GM18873 (cell line): ENCODE measurements at regions not wholly inside any gene's neighbourhood (a gene's known extent, or its start where the extent isn't known, plus 50 kb on each side); places are given as distances from the start of the nearest gene placed in this dataset.

Source experiments
- ATAC-seq: cut with Tn5 transposase; IDR thresholded peaks from one replicate; pipeline ENCODE4 v1.9.1; 2021; ENCODE audit warnings: mild to moderate bottlenecking, moderate library complexity, moderate number of reproducible peaks; ENCODE audit not compliant: unreplicated experiment, low FRiP score

- ATAC-seq: no peak
These were observed 873.0 kb downstream of the SORCS3 start for GRCh38 chr10:105514106-105514505.

GRCh38 chr10:105509517-105509916 lies 868.4 kb downstream of the SORCS3 start:
- no peak for ATAC-seq

GRCh38 chr10:105506262-105506661 lies 865.2 kb downstream of the SORCS3 start:
- ATAC-seq: no peak

- ATAC-seq: no peak
These were observed 862.6 kb downstream of the SORCS3 start for GRCh38 chr10:105503714-105504113.

- no peak for ATAC-seq
These were observed 861.0 kb downstream of the SORCS3 start for GRCh38 chr10:105502058-105502457.

- no peak for ATAC-seq
These were observed 853.9 kb downstream of the SORCS3 start for GRCh38 chr10:105494944-105495343.

- no peak for ATAC-seq
These were observed 853.2 kb downstream of the SORCS3 start for GRCh38 chr10:105494303-105494702.

GRCh38 chr10:105473170-105473569 lies 832.1 kb downstream of the SORCS3 start:
- no peak for ATAC-seq

GRCh38 chr10:105468759-105469158 lies 827.7 kb downstream of the SORCS3 start:
- no peak for ATAC-seq

GRCh38 chr10:105466521-105466920 lies 825.4 kb downstream of the SORCS3 start:
- ATAC-seq: no peak

GRCh38 chr10:105434970-105435369 lies 793.9 kb downstream of the SORCS3 start:
- ATAC-seq: no peak

GRCh38 chr10:105413997-105414396 lies 772.9 kb downstream of the SORCS3 start:
- no peak for ATAC-seq

GRCh38 chr10:105409370-105409769 lies 768.3 kb downstream of the SORCS3 start:
- no peak for ATAC-seq

GRCh38 chr10:105406488-105406887 lies 765.4 kb downstream of the SORCS3 start:
- no peak for ATAC-seq

- ATAC-seq: no peak
These were observed 757.1 kb downstream of the SORCS3 start for GRCh38 chr10:105398202-105398601.

- ATAC-seq: no peak
These were observed 750.7 kb downstream of the SORCS3 start for GRCh38 chr10:105391670-105392351.

- no peak for ATAC-seq
These were observed 746.9 kb downstream of the SORCS3 start for GRCh38 chr10:105387971-105388370.

GRCh38 chr10:105383978-105384377 lies 742.9 kb downstream of the SORCS3 start:
- no peak for ATAC-seq

GRCh38 chr10:105370692-105371091 lies 729.6 kb downstream of the SORCS3 start:
- no peak for ATAC-seq

GRCh38 chr10:105359708-105360107 lies 718.6 kb downstream of the SORCS3 start:
- no peak for ATAC-seq

- ATAC-seq: no peak
These were observed 717.8 kb downstream of the SORCS3 start for GRCh38 chr10:105358911-105359310.

- ATAC-seq: no peak
These were observed 715.5 kb downstream of the SORCS3 start for GRCh38 chr10:105356626-105357025.

- no peak for ATAC-seq
These were observed 712.9 kb downstream of the SORCS3 start for GRCh38 chr10:105354010-105354409.
